HG03135 (cell line): ENCODE measurements at regions not wholly inside any gene's neighbourhood (a gene's known extent, or its start where the extent isn't known, plus 50 kb on each side); places are given as distances from the start of the nearest gene placed in this dataset.

Experiments used
- ATAC-seq: cut with Tn5 transposase; IDR thresholded peaks from one replicate; pipeline ENCODE4 v1.9.1; 2021; ENCODE audit warnings: mild to moderate bottlenecking, moderate library complexity; ENCODE audit not compliant: unreplicated experiment

DNA sequence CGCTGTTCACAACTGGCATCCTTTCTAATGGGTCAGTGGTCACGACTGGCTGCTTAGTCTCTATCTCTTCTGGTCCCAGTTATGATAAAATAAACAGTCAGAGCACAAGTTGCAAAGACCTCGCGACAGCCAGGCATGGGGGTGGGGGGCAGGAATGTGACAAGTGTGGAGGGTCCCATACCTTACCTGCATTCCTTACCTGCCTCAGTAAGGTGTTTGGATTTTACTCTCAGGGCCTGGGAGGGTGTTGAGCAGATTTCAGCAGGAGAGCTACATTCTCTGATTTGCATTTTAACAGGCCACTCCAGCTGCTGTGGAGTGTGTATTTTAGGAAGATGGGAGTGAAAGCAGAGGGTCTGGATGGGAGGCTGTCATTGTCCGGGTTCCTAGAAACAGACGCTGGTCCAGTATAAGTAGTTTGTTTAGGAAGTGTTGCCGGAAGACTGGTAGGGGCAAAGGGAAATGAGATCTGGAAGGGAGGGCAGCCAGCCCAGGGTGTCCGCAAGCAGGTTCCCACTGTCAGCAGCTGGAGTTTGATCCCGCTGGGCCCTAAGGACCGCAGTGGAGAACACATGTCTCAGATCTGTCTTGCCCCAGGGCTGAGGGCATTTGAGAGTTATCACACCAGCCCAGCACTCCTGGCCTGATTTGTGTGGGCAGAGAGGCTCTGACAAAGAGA lies 920.0 kb downstream of the UQCRFS1 start:
- no peak for ATAC-seq

DNA sequence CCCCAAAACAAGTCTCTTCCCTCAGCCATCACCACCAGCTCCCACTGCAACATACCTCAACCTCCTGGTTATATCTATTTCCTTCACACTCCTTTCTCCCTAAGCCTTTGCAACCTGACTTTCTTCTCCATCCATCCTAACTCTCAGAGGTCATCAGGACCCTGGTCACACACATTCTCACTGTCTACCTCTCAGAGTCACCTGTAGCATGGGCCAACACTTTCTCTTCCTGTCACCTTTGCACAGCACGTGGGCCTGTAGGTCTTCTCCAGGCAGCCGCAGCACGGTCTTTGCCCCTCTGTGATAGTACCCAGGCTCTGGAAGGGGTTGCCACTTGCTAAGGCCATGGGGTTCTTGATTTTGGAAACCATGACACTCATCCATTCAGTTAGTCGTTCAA lies 921.1 kb downstream of the UQCRFS1 start:
- ATAC-seq, result no peak

DNA sequence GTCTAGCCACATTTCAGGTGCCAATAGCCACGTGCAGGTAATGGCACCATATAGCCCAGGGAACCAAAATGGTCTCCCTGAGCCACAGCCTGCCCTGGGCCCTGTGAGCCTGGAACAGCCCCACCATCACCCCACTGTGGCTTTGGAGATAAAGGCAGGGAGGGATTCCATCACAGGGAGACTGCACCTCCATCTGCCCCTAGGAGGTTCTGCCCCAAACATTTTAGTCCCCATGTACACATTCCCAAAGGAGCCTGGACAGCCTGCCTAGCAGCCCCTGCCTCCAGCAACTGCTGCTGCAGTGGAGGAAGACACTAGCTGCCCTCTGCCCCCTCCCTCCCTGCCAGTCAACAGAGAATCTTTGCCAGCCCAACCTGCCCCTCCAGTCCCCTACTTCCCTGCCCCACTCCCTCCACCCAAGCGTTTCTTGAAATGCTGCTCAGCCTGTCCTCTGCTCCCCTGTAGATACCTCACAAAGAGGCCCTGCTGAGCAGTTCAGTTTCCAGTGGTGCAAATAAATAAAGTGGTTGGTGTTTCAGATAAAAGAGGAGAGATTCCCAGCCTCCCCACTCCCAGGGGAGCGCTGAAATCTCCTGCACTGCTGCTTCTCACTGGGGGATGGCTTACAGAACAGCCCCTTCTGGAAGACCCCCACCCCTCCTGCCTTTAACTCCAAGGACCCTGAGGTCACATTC lies 921.8 kb downstream of the UQCRFS1 start:
- ATAC-seq, result no peak

DNA sequence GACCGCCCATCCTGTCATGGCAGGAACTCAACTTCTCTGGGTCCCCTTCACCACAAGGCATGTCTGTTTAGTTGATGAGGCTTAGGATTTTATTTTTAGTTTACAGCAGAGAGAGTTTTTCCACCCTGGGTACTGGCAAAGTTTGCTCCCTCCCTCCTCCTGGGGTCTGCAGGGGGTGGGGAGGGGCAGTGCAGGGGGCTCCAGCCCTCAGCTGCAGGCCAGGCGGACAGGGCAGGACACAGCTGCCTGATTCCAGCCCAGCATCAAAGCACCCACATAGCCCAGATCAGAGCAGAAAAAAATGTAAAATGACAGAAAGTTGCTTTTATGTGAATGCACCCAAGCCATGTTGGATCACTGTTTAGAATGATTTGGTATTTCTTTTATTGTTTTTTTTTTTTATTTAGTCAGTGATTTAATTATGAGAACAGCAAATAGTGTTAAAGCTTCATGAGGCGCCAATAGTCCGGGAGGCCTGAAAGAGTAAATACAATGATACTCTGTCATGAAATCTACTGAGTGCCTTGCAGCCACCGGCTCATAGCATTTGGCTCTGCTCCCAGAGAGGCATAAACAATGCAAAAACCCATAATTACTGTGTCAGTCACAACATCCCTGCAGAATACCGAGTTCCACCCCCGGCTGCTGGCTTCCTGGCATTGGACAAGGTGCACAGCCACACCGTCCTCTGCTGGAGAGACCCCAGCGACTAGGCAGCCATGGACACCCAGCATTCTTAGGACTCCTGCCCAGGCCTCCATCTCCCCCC lies 923.5 kb downstream of the UQCRFS1 start:
- ATAC-seq, result no peak

DNA sequence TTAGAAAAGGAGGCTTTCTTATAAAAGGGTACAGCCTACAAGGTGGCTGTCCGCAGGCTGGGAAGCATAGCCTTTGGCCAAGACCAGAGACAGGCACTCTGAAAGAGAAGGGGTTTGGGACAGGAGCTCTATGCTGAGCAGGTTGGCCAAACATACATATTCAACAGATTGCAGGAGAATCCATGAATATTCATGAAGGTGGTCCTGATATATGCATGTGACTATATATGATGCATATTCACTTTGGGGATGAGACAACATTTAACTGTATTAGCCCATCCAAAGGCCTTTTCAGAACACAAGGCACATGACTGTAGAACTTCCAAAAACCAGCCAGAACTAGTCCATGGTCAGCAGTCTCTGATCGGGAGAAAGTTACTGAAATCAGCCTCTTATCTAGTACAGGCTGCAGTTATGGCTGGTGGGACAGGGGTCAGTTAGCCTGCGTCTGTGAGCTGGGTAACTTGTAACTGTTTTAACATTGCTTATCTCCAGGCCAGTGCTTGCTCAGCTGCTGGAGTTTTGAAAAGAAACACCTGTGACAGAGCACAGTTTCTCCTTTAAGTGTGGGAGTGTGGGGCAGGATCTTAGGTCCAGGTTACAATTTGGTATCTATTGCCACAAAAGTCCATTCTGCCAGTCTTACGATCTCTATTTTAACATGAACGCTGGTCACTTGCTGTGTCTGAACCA lies 924.2 kb downstream of the UQCRFS1 start:
- ATAC-seq, result no peak

DNA sequence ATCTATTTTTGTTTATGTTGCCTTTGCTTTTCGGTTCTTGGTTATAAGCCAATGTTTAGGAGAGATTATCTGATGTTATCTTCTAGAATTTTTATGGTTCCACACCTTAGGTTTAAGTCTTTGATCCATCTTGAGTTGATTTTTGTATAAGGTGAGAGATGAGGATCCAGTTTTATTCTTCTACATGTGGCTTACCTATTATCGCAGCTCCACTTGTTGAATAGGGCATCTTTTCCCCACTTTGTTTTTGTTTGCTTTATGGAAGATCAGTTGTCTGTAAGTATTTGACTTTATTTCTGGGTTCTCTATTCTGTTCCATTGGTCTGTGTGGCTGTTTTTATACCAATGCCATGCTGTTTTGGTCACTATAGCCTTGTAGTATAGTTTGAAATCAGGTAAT lies 927.0 kb downstream of the UQCRFS1 start:
- no peak for ATAC-seq

DNA sequence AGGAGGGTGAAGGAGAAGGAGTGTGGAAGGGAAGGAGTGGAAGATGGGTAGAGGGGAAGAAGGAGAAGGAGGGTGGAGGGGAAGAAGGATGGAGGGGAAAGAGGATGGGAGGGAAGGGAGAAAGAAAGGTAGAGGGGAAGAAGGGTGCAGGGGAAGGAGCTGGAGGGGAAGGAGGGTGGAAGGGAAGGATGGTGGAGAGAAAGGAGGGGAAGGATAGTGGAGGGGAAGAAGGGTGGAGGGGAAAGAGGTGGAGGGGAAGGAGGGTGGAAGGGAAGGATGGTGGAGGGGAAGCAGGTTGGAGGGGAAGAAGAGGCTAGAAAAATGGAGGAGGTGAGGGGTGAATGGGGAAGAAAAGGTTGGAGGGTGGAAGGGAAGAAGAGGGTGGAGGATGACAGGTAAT lies 927.9 kb downstream of the UQCRFS1 start:
- no peak for ATAC-seq

DNA sequence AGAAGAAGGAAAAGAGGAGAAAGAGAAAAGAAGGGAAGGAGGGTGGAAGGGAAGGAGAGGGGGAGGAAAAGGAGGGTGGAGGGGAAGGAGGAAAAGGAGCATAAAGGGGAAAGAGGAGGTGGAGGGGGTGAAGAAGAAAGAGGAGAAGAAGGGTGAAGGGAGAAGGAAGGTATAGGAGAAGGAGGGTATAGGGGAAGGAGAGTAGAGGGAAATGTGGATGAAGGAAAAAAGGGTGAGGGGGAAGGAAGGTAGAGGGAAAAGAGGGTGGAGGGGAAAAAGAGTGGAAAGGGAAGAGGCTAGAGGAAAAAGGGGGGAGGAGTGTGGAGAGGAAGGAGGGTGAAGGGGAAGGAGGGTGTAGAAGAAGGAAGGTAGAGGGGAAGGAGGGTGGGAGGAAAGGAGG lies 928.6 kb downstream of the UQCRFS1 start:
- ATAC-seq, result no peak

DNA sequence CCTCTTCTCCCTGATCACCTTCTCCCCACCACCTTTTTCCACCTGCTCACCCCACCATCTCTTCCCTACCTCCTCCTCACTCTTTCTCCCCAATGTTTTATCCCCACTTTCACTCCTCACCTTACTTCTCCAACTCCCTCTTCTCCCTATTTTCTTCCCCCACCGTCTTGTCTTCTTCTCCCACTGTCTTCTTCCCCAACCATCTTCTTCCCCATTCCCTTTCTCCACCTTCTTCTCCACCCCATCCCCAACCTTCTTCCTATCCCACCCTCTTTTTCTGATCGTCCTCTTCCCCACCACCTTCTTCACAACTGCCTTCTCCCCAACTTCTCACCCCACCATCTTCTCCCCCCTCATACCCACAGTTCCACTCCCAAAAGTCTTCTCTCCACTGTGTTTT lies 929.4 kb downstream of the UQCRFS1 start:
- no peak for ATAC-seq

DNA sequence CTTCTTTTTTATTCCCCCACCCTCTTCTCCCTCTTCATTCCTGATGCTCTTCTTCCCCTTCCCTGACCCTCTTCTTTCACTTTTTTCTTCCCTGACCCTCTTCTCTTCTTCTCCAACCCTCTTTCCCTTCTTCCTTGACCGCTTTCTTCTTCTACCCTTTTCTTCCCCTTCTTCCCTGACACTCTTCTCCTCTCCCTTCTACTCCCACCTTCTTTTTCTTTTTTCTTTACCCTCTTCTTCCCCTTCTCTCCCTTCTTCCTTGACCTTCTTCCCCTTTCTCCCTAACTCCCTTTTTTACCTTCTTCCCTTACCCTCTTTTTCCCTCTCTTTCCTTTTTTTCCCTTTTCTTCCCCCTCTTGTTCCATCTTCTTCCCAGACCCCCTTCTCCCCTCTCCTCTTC lies 931.3 kb downstream of the UQCRFS1 start:
- ATAC-seq, result no peak

DNA sequence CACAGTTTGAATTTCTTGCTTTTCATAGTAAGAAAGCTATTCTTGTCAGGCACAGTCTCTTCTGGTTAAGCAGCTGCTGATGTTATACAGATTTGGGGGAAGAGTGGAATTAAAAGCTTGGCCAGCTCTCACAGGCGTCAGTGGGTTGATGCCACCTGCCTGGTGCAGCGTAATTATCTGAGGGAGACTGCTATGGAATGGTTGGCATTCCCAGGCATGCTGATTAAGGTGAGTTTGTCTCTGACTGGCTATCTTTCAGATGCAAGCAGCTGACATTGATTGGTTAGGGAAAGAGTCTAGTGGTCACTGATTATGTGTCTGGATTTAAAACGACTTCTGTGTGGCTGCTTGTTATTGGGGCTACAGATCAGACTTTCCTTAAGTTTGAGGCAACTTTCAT lies 948.4 kb downstream of the UQCRFS1 start:
- ATAC-seq, result no peak

DNA sequence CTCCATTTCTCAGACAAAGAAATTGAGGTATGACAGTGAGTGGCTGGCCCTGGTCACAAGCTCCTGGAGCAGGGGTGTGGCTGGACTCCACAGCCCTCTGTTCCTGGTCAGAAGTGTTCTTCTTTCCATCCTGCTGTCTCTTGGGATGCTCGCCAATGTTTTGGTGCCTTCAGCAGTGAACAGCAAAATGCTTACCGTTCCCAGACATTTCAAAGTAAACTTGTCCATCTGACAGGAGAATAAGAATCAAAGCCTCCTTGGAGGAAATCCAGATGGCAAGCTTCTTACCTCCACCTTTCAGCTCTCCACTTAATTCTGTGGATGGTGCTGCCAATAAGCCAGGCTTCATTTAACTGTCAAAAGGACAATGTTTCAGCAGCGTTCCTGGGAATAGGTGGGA lies 954.1 kb downstream of the UQCRFS1 start:
- no peak for ATAC-seq

DNA sequence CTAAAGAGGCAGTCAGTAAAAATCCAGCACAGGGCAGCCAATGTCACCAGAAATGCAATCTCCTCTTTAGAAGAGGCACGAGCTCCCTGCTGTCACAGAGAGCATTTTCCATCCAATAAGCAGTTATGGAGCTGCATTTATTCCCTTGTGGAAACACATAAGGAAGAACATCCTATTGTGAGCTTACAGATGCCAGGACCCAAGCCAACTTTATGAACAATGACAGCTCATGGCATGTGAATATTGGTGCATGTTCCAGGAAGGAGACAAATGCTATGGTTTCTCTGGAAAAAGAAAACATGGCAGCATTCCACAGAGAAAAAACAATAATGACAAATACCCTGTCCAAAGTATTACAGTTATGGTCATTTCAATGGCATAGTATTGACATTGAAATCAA lies 955.6 kb downstream of the UQCRFS1 start:
- ATAC-seq, result no peak

DNA sequence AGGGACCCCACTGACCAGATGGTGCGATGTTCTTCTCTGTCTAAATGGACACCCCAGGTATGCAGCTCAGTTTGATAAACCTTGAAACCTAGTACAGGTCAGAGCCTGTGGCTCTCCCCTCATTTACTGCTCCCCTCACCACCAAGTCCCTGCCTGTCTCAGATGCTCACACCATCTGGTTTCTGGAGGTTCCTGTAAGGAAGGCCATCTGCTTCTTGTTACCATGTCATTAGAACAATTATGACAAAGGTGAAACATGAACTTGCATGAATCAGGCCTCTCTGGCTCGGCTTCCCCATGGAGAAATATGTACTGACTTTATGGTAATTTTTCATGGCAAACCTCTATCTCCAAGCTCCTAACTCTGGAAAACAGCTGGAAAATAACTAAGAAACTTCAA lies 965.7 kb downstream of the UQCRFS1 start:
- ATAC-seq, result no peak

DNA sequence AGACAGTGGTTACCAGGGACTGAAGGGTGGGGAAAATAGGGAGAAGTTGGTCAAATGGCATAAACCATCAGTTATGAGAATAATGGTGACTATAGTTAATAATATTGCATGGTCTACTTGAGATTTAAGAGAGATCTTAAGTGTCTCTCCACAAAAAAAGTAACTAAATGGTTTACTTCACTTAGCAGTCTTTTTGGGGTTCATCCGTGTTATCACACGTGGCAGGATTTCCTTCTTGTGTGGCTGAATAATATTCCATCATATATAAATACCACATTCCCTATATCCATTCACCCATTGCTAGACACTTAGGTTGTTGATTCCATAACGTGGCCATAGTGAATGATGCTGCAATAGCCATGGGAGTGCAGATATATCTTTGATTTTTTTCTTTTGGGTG lies 967.0 kb downstream of the UQCRFS1 start:
- no peak for ATAC-seq

DNA sequence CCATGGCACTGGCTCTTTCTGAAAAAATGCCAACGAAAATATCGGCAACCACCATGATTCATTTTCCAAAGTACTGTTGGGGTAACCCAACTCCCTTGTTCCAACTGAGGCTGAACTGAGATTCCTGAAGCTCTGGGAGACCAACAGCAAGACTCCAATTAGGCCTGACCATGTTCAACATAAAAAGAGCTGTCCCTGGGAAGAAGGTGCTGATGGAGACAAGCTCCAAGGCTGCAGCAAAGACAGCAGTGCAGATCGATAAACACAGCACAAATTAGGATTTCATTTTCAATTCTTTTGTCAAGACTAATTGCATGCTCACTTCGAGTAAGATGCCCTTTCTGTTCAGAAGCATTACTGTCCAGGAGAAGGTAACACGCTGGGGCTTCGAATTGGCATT lies 968.0 kb downstream of the UQCRFS1 start:
- no peak for ATAC-seq

DNA sequence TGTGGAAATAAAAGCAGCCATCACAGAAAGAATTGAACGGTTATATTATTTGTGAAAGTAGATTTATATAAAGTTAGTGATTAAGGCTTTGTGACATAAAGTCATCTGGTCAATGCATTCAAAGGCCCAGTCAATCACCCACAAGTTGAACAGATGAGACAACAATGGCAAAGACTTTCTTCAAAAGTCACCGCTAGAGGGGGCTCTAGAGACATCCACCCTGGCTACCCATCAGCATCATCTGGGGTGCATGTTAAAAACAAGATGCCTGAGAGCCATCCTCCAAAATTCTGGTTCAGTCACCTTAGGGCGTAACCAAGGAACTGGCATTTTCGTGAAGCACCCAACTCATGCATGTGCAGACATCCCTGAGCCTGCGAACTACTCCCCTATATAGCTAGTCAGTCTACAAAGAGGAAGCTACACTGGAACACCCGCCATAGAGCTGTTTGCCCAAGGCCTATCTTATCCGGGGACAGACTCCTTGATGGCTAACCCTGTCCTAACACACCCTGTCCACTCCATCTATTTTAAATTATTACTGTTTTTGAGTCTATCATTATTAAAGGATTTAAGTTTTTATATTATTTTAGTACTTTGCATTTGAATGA lies 970.5 kb downstream of the UQCRFS1 start:
- no peak for ATAC-seq

DNA sequence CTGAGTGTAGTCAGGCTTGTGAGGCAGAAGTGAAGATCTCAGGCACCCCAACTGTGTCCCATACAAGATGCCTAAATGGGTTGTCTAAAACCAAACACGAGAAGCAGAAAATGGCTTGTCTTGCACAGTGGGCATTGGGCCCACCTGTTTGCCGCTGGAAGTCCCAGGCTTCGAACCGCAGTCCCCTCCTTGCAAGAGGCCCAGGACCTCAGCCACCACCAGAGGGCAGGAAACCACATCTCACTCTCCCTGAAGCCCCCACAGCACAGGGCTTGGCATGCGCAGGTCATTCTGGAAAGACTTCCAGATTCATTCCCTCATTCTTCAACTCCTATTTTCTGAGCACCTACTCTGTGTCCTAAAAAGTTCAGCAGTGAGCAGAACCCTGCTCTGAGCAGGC lies 973.7 kb downstream of the UQCRFS1 start:
- no peak for ATAC-seq

DNA sequence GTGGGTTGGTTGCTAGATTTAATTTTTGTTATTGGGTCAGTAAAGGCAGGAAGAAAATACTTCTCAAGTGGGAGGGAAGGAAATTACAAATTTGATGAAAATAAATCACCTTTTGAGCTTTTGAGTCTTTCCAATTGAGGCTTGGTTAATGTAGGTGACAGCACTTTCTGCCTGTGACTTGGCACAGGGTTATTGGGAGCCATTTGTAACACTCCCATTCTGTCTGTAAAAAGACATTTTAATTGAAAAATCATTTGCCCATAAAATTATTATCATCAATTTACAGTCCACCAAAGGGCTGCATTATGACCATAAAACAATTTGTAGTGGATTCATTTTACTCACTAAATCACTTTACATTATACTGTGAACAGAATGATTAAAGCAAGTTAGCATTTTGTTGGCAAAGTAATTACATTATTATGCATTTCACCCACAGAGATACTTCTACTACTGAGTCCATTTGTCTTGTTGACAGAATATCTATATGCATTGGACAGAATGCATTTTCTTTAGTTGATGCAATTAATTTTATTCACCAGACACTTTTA lies 974.6 kb downstream of the UQCRFS1 start:
- no peak for ATAC-seq

DNA sequence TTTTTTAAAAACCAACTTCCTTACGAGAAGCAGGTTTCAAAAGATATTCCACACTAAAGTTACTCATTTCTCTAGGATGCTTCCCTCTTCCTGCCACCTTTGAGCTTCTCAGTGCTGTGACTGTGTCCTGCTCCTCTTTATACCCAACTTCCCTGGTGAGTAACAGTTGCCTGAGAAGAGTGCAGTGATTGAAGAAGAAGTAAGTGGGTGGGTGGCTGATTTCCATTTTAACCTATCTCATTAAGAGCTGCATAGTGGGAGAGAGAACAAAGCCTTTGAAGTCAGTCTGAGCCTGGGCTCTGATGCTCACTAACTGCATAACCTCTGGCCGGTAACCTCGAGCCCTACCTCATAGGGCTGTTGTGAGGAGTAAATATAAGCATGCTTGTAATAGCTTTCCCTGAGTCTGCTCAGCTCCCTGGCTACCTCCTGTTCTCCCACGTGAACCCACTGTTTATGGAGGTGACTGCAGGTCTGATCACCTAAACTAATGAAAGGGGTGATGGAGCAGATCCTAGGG lies 977.3 kb downstream of the UQCRFS1 start:
- no peak for ATAC-seq

DNA sequence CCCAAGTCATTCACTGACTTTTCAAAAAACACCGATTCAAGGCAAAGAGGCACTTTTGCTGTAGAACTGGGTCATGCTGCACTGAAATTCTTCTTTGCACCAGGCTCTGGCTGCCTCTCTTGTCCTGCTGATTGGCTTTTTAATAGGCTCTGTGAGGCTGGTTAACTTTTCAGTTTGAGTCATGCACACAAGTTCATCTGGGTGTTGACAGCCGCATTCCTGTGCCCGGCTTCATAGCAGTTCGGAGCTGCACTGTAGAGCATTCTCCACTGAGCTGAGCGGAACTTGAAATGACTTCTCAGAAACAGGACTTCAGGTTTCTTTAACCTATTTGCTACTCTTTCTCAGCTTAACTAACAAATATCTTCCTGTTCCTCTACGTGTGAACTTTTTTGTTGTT lies 978.3 kb downstream of the UQCRFS1 start:
- ATAC-seq, result no peak
